Vagina (tissue), 2 donors: ENCODE measurements at regions not wholly inside any gene's neighbourhood (a gene's known extent, or its start where the extent isn't known, plus 50 kb on each side); places are given as distances from the start of the nearest gene placed in this dataset.

Source experiments
- DNase-seq, 2 donors: peaks; one replicate each; pipeline ENCODE4 v3.0.0-alpha.2; 2017; ENCODE audit errors: extremely low spot score in 2 of 2
- H3K27ac ChIP-seq: fragments of 200-600 bp; sonication (generic); one replicate; pipeline ENCODE4 v1.5.1; 2019
- H3K27me3 ChIP-seq: fragments of 200-600 bp; sonication (generic); one replicate; pipeline ENCODE4 v1.5.1; 2019
- H3K36me3 ChIP-seq, 2 donors: fragments of 200-600 bp; sonication (generic); one replicate each; pipeline ENCODE4 v1.5.1; 2017 to 2019
- H3K4me1 ChIP-seq: fragments of 200-600 bp; sonication (generic); one replicate; pipeline ENCODE4 v1.5.1; 2019
- H3K4me3 ChIP-seq, 2 donors: fragments of 200-600 bp; sonication (generic); 1 replicate in 1 of 2; 2 replicates in 1 of 2; pipeline ENCODE4 v1.5.1; 2016 to 2019
- H3K9me3 ChIP-seq: fragments of 200-600 bp; sonication (generic); one replicate; pipeline ENCODE4 v1.5.1; 2019
- CTCF ChIP-seq, 3 experiments: fragments of 450-650 bp in 2 of 3; fragments of 200-600 bp in 1 of 3; sonication (generic) in 1 of 3; IDR thresholded peaks; one replicate each; pipeline ENCODE4 v1.5.1; 2017 to 2019; ENCODE audit warnings: antibody characterized with exemption in 3 of 3, mild to moderate bottlenecking in 2 of 3, moderate library complexity in 2 of 3
- POLR2A ChIP-seq, 2 donors: fragments of 450-650 bp; IDR thresholded peaks; one replicate each; pipeline ENCODE4 v1.6.1; 2017; ENCODE audit warnings: antibody characterized with exemption in 2 of 2, mild to moderate bottlenecking in 2 of 2, moderate library complexity in 2 of 2
- POLR2AphosphoS5 ChIP-seq, 2 donors: sonication (generic); formaldehyde crosslinking; IDR thresholded peaks; one replicate each; pipeline ENCODE4 v1.9.0; 2017; ENCODE audit warnings: antibody characterized with exemption in 2 of 2, mild to moderate bottlenecking in 2 of 2, low read depth in 1 of 2; ENCODE audit not compliant: insufficient read depth in 1 of 2
- intact Hi-C: fragments of 100-400 bp; cut with DNase I; formaldehyde crosslinking; loops from one replicate; pipeline ENCODE4 v1.15.1; 2023

- Histone ChIP-seq H3K27ac (no peak overlapping the region), H3K27me3 (no peaks in the 10 kb centered on the region), H3K9me3 (no peaks in the 10 kb centered on the region), H3K4me1 (no peaks in the 10 kb centered on the region), H3K4me3 (no peak overlapping the region), H3K36me3 (no peaks in the 10 kb centered on the region)
- TF ChIP-seq CTCF (IDR thresholded peaks at IDR 0.05) (no peak), POLR2AphosphoS5 (IDR thresholded peaks at IDR 0.05; ENCODE audit: insufficient read depth in 1 of 2, low read depth in 1 of 2) (no peak), POLR2A (IDR thresholded peaks at IDR 0.05) (no peak)
- intact Hi-C loops = no loop called here
- DNase-seq = no peak
Observed at GRCh38 chr5:82620957-82621600, 342.9 kb upstream of the RPS23 start.

- no peaks in the 10 kb centered on the region for H3K9me3 ChIP-seq
- no peaks in the 10 kb centered on the region for H3K36me3 ChIP-seq
- no peaks in the 10 kb centered on the region for H3K4me1 ChIP-seq
- no peak for TF ChIP-seq CTCF (IDR thresholded peaks at IDR 0.05)
- TF ChIP-seq POLR2AphosphoS5 (IDR thresholded peaks at IDR 0.05; ENCODE audit: insufficient read depth in 1 of 2, low read depth in 1 of 2) = no peak
- TF ChIP-seq POLR2A (IDR thresholded peaks at IDR 0.05) = no peak
- H3K4me3 ChIP-seq = no peak overlapping the region
- intact Hi-C loops = no loop called here
- H3K27ac ChIP-seq = no peak overlapping the region
- H3K27me3 ChIP-seq = no peaks in the 10 kb centered on the region
- DNase-seq = no peak
Observed at GRCh38 chr5:82619097-82619496, 340.9 kb upstream of the RPS23 start.

- TF ChIP-seq POLR2AphosphoS5 (IDR thresholded peaks at IDR 0.05; ENCODE audit: insufficient read depth in 1 of 2, low read depth in 1 of 2) = no peak
- no peak for TF ChIP-seq CTCF (IDR thresholded peaks at IDR 0.05)
- no peak for TF ChIP-seq POLR2A (IDR thresholded peaks at IDR 0.05)
- DNase-seq = no peak
Observed at GRCh38 chr5:82614706-82615105, 336.6 kb upstream of the RPS23 start.

GRCh38 chr5:82613891-82614290 is 335.7 kb upstream of the RPS23 start:
- Histone ChIP-seq H3K27ac (no peak overlapping the region), H3K36me3 (no peaks in the 10 kb centered on the region)
- intact Hi-C loops = no loop called here

More at GRCh38 chr5:82614706-82615105, 336.6 kb upstream of the RPS23 start:
- intact Hi-C loops = no loop called here
- no peaks in the 10 kb centered on the region for H3K27me3 ChIP-seq
- H3K9me3 ChIP-seq = no peaks in the 10 kb centered on the region
- no peaks in the 10 kb centered on the region for H3K4me1 ChIP-seq
- no peak overlapping the region for H3K27ac ChIP-seq
- H3K4me3 ChIP-seq = no peak overlapping the region
- no peaks in the 10 kb centered on the region for H3K36me3 ChIP-seq

More at GRCh38 chr5:82613891-82614290, 335.7 kb upstream of the RPS23 start:
- no peaks in the 10 kb centered on the region for H3K9me3 ChIP-seq
- no peaks in the 10 kb centered on the region for H3K4me1 ChIP-seq
- DNase-seq = no peak
- H3K4me3 ChIP-seq = no peak overlapping the region
- no peaks in the 10 kb centered on the region for H3K27me3 ChIP-seq
- TF ChIP-seq POLR2A (IDR thresholded peaks at IDR 0.05) (no peak), POLR2AphosphoS5 (IDR thresholded peaks at IDR 0.05; ENCODE audit: insufficient read depth in 1 of 2, low read depth in 1 of 2) (no peak), CTCF (IDR thresholded peaks at IDR 0.05) (no peak)
